Stimulated activated CD8-positive, alpha-beta memory T cell treated with anti-CD3 and anti-CD28 coated beads, Interleukin-12 subunit alpha, Interleukin-12 subunit beta, amount 100 ng/mL, for 24 hours (primary cell): ENCODE measurements at regions not wholly inside any gene's neighbourhood (a gene's known extent, or its start where the extent isn't known, plus 50 kb on each side); places are given as distances from the start of the nearest gene placed in this dataset.
"Not testable (repeated sequence)": the region's sequence is repeated elsewhere in the genome, so short reads cannot be mapped to it uniquely, and the experiment has no call there.

ENCODE experiments used
- DNase-seq: peaks from one replicate; pipeline ENCODE4 v3.0.0-alpha.2; 2020; ENCODE audit errors: extremely low read depth

DNA sequence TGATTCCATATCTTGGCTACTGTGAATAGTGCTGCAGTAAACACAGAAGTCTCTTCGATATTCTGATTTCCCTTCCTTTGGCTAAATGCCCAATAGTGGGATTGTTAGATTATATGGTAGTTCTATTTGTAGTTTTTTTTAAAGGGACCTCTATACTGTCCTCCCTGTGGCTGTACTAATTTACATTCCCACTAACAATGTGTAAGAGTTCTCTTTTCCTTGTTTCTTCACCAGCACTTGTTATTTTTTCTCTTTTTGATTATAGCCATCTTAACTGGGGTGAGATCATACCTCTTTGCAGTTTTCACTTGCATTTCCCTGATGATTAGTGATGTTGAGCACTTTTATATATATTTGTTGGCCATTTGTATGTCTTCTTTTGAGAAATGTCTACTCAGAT lies 102.0 kb downstream of the CARTPT start:
- DNase-seq: no peak

- not testable (repeated sequence) for DNase-seq
Observed at GRCh38 chr5:71822065-71822464, 103.0 kb downstream of the CARTPT start.

- DNase-seq: no peak
Observed at GRCh38 chr5:71825992-71826391, 106.9 kb downstream of the CARTPT start.

DNA sequence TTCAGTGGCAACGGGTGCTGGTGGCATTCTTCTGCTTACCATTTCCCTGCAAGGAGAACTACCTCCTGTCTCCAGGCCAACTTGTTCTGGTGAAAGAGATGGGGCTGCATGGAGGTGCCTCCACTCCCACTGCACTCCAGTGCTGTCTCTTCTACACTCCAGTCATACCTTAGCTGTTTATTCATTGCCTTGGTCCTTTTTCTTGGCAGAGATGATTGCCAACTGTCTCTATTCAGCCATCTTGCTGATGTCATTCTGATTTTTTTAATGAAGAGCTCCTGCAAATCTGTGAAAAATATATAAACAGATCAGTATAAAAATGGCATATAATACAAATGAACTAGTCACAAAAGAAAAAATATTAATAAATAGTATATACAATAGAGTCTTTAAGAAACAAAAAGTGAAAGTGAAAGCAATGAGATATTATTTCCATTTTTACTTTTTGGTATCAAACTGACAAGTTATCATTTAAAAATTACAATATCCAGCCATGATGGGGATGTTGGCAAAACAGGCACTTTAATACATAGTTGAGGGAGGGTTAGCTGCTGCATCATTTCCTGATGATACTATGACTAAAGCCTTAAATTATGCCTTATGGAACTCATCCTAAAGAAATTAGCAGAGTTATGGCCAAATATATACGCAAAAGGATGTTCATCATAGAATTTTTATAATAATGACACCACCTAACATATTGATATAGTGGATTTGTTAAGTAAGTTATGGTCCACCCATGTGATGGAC lies 109.4 kb downstream of the CARTPT start:
- DNase-seq: no peak

DNA sequence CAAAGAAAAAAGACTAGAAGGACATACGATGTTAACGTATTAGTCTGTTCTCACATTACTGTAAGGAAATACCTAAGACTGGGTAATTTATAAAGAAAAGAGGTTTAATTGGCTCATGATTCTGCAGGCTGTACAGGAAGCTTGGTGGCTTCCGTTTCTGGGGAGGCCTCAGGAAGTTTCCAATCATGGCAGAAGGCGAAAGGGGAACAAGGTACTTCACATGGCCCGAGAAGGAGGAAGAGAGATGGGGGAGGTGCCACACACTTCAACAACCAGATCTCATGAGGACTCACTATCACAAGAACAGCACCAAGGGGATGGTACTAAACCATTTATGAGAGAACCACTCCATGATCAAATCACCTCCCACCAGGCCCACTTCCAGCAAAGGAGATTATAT lies 110.1 kb downstream of the CARTPT start:
- no peak for DNase-seq

GRCh38 chr5:71830681-71831539 lies 111.8 kb downstream of the CARTPT start:
- no peak for DNase-seq

GRCh38 chr5:71832812-71833715 lies 114.0 kb downstream of the CARTPT start:
- DNase-seq: no peak

DNA sequence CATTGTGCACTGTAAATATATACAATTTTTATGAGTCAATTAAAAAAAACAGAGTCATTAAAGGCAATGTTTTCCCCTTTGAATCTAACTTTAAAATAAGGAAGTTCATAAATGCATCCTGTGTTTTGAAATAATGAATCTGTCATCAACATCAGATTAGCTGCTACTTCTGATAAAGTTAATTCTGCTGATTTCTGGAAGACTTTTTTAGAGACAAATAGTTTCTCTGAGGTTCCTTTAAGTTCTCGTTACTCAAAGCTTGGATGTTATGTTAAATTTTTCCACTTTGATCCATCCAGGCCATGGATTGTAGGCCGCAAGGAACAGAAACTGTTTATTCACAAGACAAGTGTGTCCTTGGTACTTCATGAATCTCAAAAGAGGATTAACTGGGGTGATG lies 115.5 kb downstream of the CARTPT start:
- no peak for DNase-seq

- no peak for DNase-seq
Observed at GRCh38 chr5:71836084-71836483, 117.0 kb downstream of the CARTPT start.

DNA sequence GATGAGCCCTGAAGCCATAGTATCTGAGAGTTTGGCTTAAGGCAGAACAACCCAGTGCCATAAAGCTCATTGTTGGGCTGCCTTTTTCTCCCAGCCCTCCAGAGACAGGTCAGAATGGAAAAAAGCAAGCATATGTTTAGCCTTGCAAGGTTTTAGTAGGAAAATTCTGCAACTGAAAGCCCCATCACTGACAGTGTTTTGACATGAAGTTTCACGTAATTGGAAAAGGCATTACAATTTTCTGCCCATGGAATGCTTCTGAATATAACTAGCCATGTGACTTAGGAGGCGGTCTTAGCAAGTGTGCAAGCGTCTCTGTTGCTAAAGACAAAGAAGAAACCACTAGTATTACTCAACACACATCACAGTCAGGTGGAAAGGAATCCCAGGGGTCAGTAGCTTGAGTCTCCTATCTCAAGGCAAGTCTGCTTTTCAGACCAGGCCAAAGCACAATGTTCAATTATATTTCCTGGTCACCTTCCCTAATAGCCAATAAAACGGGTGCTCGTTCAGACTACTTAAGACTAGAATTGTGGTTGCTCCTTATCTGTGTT lies 117.6 kb downstream of the CARTPT start:
- no peak for DNase-seq

GRCh38 chr5:71838286-71838685 lies 119.2 kb downstream of the CARTPT start:
- DNase-seq: no peak

DNA sequence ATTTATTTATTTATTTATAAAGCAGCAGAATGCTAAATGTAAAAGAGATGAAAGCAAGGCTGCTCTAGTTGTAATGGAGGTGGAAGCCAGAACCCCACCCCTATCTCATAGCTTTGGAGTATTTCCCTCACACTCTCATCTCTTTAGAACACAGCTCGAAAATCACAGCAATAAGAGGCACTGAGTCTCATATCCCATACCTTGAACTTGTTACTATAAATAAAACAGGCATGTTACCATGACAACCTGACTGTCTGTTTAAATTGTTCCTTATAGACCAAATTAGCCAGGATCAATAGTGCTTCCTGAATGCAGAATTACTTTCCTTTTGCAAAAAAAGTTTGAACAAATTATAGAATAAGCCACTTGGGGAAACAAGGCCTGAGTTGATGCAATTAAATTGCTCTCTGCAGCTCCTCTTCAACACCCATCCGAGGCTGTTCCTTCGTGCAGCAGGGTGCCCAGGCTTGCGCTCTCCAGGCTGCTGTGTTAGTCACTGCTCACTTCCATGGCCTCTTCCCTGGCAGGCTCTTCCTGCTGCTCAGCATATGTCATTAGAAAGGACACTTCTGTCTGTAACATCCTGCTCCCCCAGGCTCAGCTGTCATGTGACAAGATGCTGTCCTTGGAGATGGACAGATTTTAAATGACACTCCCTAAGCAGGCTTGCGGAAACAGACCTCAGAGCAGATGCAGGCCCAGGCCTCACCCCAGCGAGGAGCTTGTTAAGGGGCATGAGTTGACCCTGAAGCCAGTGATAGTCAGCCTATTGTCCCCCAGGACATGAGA lies 120.2 kb downstream of the CARTPT start:
- DNase-seq: no peak

GRCh38 chr5:71841107-71841506 lies 122.0 kb downstream of the CARTPT start:
- DNase-seq: no peak

GRCh38 chr5:71843111-71843510 lies 124.0 kb downstream of the CARTPT start:
- DNase-seq: no peak

GRCh38 chr5:71844862-71845261 lies 125.8 kb downstream of the CARTPT start:
- no peak for DNase-seq

GRCh38 chr5:71859515-71859914 lies 140.4 kb downstream of the CARTPT start:
- no peak for DNase-seq

DNA sequence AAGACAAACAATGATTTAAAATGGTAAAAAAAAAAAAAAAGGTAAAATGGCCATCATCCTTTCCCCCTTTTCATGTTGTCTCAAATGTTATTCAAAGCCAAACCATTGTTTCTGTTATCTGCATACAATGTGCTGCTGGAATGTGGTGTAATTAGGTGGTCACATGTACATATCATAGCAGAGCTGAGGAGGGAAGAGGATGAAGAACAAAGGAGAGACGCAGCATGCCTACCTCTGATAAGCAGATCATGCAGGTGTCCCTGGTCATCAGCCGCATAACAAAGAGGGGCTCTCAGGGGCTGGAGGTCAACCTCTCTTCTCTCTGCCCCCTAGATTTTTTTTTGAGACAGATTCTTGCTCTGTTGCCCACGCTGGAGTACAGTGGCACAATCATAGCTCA lies 141.0 kb downstream of the CARTPT start:
- DNase-seq: no peak

DNA sequence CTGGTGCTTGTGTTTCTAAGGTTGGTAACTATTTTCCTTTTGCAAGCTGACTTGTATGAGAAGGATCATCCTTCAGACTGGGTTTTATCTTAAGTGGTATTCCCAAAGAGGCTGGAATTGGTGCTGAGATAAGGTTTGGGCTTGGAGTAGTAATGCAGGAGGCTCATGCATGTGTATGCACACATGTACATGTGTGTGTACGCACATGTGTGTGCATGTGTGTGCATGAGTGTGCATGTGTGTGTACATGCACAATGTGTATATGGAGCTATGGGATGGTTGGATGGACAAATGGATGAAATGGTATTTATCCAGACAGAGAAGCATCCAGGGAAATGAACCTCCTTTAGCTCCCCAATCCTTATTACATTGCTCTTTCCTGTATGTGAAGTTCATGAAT lies 142.6 kb downstream of the CARTPT start:
- no peak for DNase-seq

GRCh38 chr5:71862087-71862486 lies 143.0 kb downstream of the CARTPT start:
- no peak for DNase-seq

- DNase-seq: no peak
Observed at GRCh38 chr5:71862507-71863060, 143.5 kb downstream of the CARTPT start.
